ENCODE measurements at regions not wholly inside any gene's neighbourhood (a gene's known extent, or its start where the extent isn't known, plus 50 kb on each side); places are given as distances from the start of the nearest gene placed in this dataset.

DNA sequence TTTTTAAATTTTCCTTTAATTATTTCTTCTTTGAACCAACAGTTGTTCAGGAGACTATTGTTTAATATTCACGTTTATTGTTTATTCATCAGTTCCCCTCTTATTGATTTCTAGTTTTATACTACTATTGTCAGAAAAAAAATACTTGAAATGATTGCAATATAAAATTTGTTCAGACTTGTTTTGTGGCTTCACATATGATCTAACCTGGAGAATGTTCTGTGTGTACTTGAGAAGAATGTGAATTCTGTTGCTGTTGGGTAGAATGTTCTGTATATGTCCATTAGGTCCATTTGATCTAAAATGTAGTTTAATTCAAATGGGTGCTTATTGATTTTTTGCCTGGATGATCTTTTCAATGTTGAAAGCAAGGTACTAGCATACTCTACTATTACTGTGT lies 408.7 kb upstream of the RIOK2 start:
- DNase-seq (ENCODE audit: low read depth in 2 of 2): no peak

GRCh38 chr5:97600486-97600885 lies 417.4 kb upstream of the RIOK2 start:
- no peak for DNase-seq (ENCODE audit: low read depth in 2 of 2)

DNA sequence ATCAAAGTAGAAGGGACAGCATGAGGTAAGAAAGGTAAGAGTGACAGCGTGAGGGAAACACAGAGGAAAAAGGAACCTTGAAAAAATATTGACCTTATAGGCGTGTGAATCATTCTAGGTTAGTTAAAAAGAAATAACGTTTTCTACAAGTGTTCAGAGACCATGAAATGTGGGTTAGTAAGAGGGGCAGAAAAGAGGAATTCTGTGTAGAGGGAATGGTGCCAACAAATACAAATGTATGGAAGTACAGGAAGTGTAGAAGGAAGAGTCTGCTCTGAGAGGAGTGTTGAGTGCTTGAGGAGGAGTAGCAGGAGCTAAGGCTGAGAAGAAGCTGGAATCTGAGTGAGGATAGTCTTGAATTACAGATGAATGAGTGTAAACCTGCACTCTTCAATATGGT lies 418.6 kb upstream of the RIOK2 start:
- DNase-seq (ENCODE audit: low read depth in 2 of 2): no peak

GRCh38 chr5:97606531-97606930 lies 423.5 kb upstream of the RIOK2 start:
- no peak for DNase-seq (ENCODE audit: low read depth in 2 of 2)

DNA sequence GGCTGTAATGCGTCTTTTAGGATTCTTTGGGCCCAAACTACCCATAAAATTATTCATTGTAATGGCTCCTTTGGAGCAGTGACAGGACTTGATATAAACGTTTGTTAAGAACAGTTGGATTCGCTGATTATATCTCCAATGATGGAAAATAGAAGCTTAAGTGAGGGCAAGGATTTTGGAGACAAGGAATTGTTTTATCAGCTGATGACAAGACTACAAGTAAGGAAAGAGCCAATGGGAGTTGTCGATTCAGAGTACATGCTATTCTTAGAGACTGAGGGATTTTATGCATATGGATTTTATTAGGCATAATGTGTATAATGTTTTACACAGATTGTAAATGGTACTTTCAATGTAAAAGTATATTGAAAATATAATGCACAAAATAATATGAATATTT lies 425.5 kb upstream of the RIOK2 start:
- DNase-seq (ENCODE audit: low read depth in 2 of 2): no peak

DNA sequence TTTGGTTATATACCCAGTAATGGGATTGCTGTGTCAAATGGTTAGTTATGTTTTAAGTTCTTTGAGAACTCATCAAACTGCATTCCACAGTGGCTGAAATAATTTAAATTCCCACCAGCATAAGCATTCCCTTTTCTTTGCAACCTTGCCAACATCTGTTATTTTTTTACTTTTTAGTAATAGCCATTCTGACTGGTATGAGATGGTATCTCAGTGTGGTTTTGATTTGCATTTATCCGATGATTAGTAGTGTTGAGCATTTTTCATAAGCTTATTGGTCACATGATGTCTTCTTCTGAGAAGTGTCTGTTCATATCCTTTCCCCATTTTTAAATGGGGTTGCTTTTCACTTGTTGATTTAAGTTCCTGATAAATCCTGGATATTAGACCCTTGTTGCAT lies 435.7 kb upstream of the RIOK2 start:
- DNase-seq (ENCODE audit: low read depth in 2 of 2): no peak

GRCh38 chr5:97623441-97623840 lies 440.4 kb upstream of the RIOK2 start:
- DNase-seq (ENCODE audit: low read depth in 2 of 2): no peak

- no peak for DNase-seq (ENCODE audit: low read depth in 2 of 2)
These were observed 441.8 kb upstream of the RIOK2 start for GRCh38 chr5:97624886-97625285.

DNA sequence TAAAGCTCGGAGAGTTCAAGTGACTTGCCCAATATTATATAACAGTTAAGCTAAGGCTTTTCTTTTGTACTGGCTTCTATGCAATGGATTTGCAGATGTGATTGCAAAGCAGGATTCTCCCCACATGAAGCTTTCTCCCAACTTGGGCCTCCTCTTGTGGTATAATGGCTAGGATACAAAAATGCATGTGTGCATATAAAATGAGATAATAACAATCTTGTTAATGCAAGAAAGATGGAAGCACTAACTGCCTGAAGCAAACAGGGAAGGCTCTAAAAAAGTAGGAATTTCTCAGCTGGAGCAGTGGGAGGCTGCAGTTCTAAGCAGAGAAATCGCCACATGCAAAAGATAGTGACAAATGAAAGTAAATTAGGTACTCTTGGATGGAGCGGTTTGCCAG lies 444.2 kb upstream of the RIOK2 start:
- no peak for DNase-seq (ENCODE audit: low read depth in 2 of 2)

GRCh38 chr5:97628031-97628430 lies 445.0 kb upstream of the RIOK2 start:
- DNase-seq (ENCODE audit: low read depth in 2 of 2): no peak

DNA sequence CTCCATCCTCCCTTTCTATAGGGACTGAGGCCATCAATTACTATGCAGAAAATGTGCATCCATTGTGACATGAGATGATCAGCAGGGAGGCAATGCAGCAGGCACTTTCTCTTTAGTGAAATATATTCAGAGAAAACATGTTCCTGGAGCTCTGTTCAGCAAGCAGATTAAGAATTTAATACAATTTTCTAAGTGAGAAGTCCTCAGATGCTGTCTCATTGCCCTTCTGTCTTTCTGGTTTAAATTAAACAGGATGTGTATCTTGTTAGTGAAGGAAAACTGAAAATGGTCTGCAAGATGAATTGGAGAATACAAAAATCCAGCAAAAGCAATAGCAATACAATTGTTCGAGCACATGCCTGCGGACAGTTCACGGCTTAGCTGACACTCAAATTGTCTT lies 445.8 kb upstream of the RIOK2 start:
- no peak for DNase-seq (ENCODE audit: low read depth in 2 of 2)

- no peak for DNase-seq (ENCODE audit: low read depth in 2 of 2)
These were observed 446.2 kb upstream of the RIOK2 start for GRCh38 chr5:97629276-97629675.

DNA sequence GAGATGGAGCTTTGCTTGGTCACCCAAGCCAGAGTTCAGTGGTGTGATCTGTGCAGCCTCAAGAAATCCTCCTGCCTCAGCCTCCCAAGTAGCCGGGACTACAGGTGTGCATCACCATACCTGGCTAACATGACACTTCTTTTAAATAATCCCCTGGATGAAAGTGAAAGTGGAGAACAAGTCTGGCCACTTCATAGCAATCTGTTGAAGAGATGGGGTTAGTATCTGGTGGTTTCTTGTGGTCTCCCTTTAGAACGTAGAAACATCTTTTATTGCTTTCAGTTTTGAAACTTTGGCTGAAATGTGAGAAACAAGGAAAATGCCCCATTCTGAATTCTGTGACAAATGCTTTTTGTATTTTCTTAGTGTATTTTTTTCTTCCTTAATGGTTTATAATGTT lies 452.5 kb upstream of the RIOK2 start:
- DNase-seq (ENCODE audit: low read depth in 2 of 2): no peak

DNA sequence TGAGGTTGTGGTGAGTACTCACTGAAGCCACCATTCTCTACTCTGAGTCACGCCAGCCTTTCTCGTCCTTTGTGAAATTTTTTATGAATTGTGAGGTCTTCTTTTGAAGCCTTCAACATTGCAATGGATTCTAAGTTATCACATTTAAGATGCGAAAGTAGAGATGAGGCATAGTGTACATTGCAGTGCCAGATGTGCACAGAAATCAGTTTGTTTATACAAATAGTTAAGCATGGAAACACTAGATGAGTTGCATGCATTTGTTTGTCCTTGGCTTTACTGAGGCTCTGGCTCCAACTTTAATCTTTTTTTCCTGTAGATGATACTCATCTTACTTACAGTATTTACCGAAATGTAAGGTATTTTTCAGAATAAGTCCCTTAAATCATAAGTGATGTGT lies 453.7 kb upstream of the RIOK2 start:
- DNase-seq (ENCODE audit: low read depth in 2 of 2): no peak

- DNase-seq (ENCODE audit: low read depth in 2 of 2): no peak
These were observed 458.0 kb upstream of the RIOK2 start for GRCh38 chr5:97641081-97641480.

- no peak for DNase-seq (ENCODE audit: low read depth in 2 of 2)
These were observed 461.2 kb upstream of the RIOK2 start for GRCh38 chr5:97644206-97644605.

- DNase-seq (ENCODE audit: low read depth in 2 of 2): no peak
These were observed 461.8 kb upstream of the RIOK2 start for GRCh38 chr5:97644896-97645295.

DNA sequence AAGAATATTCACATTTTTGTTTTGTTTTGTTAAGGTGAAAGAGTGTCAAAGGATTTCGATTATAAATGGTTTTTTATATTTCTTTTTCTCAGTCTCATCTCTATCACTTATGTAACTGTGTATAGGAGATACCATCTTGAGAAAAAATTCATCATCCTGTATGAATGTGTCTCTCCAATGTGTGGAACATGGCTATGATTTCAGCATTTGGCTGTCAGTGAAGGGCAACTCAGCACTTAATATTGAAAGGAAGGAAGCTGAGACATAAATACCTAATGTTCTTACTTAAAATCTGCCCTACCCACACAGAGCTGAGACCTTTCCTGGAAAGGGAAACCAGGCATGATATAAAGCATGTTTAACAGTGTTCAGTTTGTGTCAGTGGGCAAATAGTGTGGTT lies 474.2 kb upstream of the RIOK2 start:
- DNase-seq (ENCODE audit: low read depth in 2 of 2): no peak

GRCh38 chr5:97658116-97658900 lies 475.3 kb upstream of the RIOK2 start:
- no peak for DNase-seq (ENCODE audit: low read depth in 2 of 2)

GRCh38 chr5:97666783-97667182 lies 483.7 kb upstream of the RIOK2 start:
- DNase-seq (ENCODE audit: low read depth in 2 of 2): no peak

GRCh38 chr5:97670447-97670846 lies 487.4 kb upstream of the RIOK2 start:
- no peak for DNase-seq (ENCODE audit: low read depth in 2 of 2)

GRCh38 chr5:97676608-97677007 lies 493.6 kb upstream of the RIOK2 start:
- DNase-seq (ENCODE audit: low read depth in 2 of 2): no peak

GRCh38 chr5:97694091-97694490 lies 511.0 kb upstream of the RIOK2 start:
- DNase-seq (ENCODE audit: low read depth in 2 of 2): no peak

- DNase-seq (ENCODE audit: low read depth in 2 of 2): no peak
These were observed 531.4 kb upstream of the RIOK2 start for GRCh38 chr5:97714424-97714823.
